ENCODE measurements at regions not wholly inside any gene's neighbourhood (a gene's known extent, or its start where the extent isn't known, plus 50 kb on each side); places are given as distances from the start of the nearest gene placed in this dataset.

GRCh38 chr1:218600968-218601367, 255.8 kb downstream of the TGFB2 start:
- Histone ChIP-seq H3K9ac (ENCODE audit: low read length in 2 of 2) (no peak overlapping the region), H3K27ac (ENCODE audit: low read length) (no peak overlapping the region), H3K9me3 (ENCODE audit: control insufficient read depth in 2 of 2, low read length in 2 of 2) (no peaks in the 10 kb centered on the region), H3K27me3 (ENCODE audit: control insufficient read depth in 1 of 2, insufficient read depth in 2 of 2, low read length in 2 of 2) (no peaks in the 10 kb centered on the region), H3K4me1 (ENCODE audit: control insufficient read depth, insufficient read depth, low read length) (no peaks in the 10 kb centered on the region), H3K4me3 (ENCODE audit: low read length in 2 of 2) (no peak overlapping the region), H3K36me3 (ENCODE audit: control insufficient read depth in 2 of 2, insufficient read depth in 2 of 2, low read length in 2 of 2) (no peaks in the 10 kb centered on the region)

DNA sequence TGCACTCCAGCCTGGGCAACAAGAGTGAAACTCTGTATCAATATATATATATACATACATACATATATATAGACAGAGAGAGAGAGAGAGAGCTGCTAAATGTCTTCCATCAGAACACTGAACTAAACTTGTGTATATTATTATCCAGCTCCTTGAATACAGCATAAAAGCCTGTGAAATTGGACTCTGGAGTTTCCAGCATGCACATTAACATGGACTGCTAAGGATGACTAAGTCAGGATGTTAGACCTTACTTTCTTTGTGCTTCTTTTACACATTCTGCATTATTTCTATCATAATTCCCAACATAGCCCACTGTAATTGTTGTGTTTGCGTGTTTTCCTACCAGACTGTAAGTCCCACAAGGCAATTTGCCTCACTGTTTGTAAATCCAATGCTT, 259.1 kb downstream of the TGFB2 start:
- Histone ChIP-seq H3K9ac (ENCODE audit: low read length in 2 of 2) (no peak overlapping the region), H3K4me3 (ENCODE audit: low read length in 2 of 2) (no peak overlapping the region), H3K4me1 (ENCODE audit: control insufficient read depth, insufficient read depth, low read length) (no peaks in the 10 kb centered on the region), H3K27me3 (ENCODE audit: control insufficient read depth in 1 of 2, insufficient read depth in 2 of 2, low read length in 2 of 2) (no peaks in the 10 kb centered on the region), H3K36me3 (ENCODE audit: control insufficient read depth in 2 of 2, insufficient read depth in 2 of 2, low read length in 2 of 2) (no peaks in the 10 kb centered on the region), H3K27ac (ENCODE audit: low read length) (no peak overlapping the region), H3K9me3 (ENCODE audit: control insufficient read depth in 2 of 2, low read length in 2 of 2) (no peaks in the 10 kb centered on the region)

GRCh38 chr1:218611916-218612585, 266.9 kb downstream of the TGFB2 start:
- Histone ChIP-seq H3K9me3 (ENCODE audit: control insufficient read depth in 2 of 2, low read length in 2 of 2) (no peaks in the 10 kb centered on the region), H3K27me3 (ENCODE audit: control insufficient read depth in 1 of 2, insufficient read depth in 2 of 2, low read length in 2 of 2) (no peaks in the 10 kb centered on the region), H3K4me3 (ENCODE audit: low read length in 2 of 2) (no peak overlapping the region), H3K36me3 (ENCODE audit: control insufficient read depth in 2 of 2, insufficient read depth in 2 of 2, low read length in 2 of 2) (no peaks in the 10 kb centered on the region), H3K27ac (ENCODE audit: low read length) (no peak overlapping the region), H3K4me1 (ENCODE audit: control insufficient read depth, insufficient read depth, low read length) (no peaks in the 10 kb centered on the region), H3K9ac (ENCODE audit: low read length in 2 of 2) (no peak overlapping the region)

- Histone ChIP-seq H3K4me3 (ENCODE audit: low read length in 2 of 2) (no peak overlapping the region), H3K36me3 (ENCODE audit: control insufficient read depth in 2 of 2, insufficient read depth in 2 of 2, low read length in 2 of 2) (no peaks in the 10 kb centered on the region), H3K4me1 (ENCODE audit: control insufficient read depth, insufficient read depth, low read length) (no peaks in the 10 kb centered on the region), H3K27me3 (ENCODE audit: control insufficient read depth in 1 of 2, insufficient read depth in 2 of 2, low read length in 2 of 2) (no peaks in the 10 kb centered on the region), H3K9me3 (ENCODE audit: control insufficient read depth in 2 of 2, low read length in 2 of 2) (no peaks in the 10 kb centered on the region), H3K9ac (ENCODE audit: low read length in 2 of 2) (no peak overlapping the region), H3K27ac (ENCODE audit: low read length) (no peak overlapping the region)
Observed at GRCh38 chr1:218613105-218613504, 268.0 kb downstream of the TGFB2 start.

DNA sequence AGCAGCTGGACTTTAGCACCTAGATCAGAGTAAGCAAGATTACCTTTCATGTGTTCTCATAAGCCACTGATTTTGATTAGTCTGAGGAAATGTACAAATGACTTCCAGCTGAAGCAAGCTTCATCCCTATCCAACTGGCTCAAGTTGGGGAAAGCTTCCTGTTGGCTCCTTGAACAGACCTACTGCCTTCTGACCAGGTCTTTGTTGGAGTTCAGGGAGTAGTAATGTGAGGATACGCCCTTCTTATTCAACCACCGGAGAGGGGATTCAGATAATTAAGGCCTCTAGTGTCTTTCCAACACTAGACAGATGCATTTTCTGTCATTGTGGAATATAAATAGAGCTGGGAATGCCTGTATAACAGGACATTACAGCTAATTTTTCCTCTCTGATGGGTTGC, 268.9 kb downstream of the TGFB2 start:
- H3K4me3 ChIP-seq (ENCODE audit: low read length in 2 of 2): no peak overlapping the region
- no peaks in the 10 kb centered on the region for H3K27me3 ChIP-seq (ENCODE audit: control insufficient read depth in 1 of 2, insufficient read depth in 2 of 2, low read length in 2 of 2)
- no peaks in the 10 kb centered on the region for H3K4me1 ChIP-seq (ENCODE audit: control insufficient read depth, insufficient read depth, low read length)
- no peaks in the 10 kb centered on the region for H3K36me3 ChIP-seq (ENCODE audit: control insufficient read depth in 2 of 2, insufficient read depth in 2 of 2, low read length in 2 of 2)
- no peak overlapping the region for H3K9ac ChIP-seq (ENCODE audit: low read length in 2 of 2)
- H3K27ac ChIP-seq (ENCODE audit: low read length): no peak overlapping the region
- H3K9me3 ChIP-seq (ENCODE audit: control insufficient read depth in 2 of 2, low read length in 2 of 2): no peaks in the 10 kb centered on the region

DNA sequence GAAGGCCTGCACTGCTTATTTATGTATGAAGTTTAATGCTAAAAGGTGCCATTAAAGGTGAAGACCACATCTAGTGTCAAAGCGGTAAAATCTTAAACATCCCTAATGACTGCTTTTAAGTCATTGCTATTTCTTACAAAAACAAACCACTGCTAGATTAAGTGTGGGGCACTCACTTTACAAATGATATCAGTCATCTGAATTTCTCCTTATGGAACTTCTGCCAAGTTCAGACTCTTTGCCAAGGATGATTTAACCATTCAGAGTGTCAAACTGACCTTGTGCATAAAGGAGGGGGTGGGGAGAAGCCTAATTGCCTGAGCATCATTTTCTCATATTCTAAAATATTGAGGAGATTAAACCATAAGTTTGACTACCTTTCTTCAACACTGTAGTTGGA, 271.5 kb downstream of the TGFB2 start:
- Histone ChIP-seq H3K4me1 (ENCODE audit: control insufficient read depth, insufficient read depth, low read length) (no peaks in the 10 kb centered on the region), H3K4me3 (ENCODE audit: low read length in 2 of 2) (no peak overlapping the region), H3K27ac (ENCODE audit: low read length) (no peak overlapping the region), H3K27me3 (ENCODE audit: control insufficient read depth in 1 of 2, insufficient read depth in 2 of 2, low read length in 2 of 2) (no peaks in the 10 kb centered on the region), H3K36me3 (ENCODE audit: control insufficient read depth in 2 of 2, insufficient read depth in 2 of 2, low read length in 2 of 2) (no peaks in the 10 kb centered on the region), H3K9ac (ENCODE audit: low read length in 2 of 2) (no peak overlapping the region), H3K9me3 (ENCODE audit: control insufficient read depth in 2 of 2, low read length in 2 of 2) (no peaks in the 10 kb centered on the region)

DNA sequence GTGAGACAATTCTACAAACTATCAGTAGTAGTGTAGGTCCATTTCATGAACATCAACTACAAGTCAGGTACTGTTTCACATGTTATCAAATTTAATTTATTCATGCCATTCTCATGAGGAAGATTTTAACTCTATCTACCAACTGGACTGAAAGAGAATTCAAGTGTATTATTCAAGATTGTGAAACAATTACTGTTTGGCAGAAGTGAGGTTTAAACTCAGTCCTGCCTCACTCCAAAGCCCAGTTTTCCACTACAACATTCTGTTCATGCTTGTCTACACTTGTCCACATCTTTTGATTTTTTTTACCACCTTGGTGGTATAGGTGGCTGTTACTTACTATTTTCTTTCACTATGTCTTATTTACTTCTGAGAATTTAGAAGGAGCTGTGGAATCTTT, 272.9 kb downstream of the TGFB2 start:
- no peaks in the 10 kb centered on the region for H3K4me1 ChIP-seq (ENCODE audit: control insufficient read depth, insufficient read depth, low read length)
- H3K9me3 ChIP-seq (ENCODE audit: control insufficient read depth in 2 of 2, low read length in 2 of 2): no peaks in the 10 kb centered on the region
- no peak overlapping the region for H3K4me3 ChIP-seq (ENCODE audit: low read length in 2 of 2)
- no peaks in the 10 kb centered on the region for H3K36me3 ChIP-seq (ENCODE audit: control insufficient read depth in 2 of 2, insufficient read depth in 2 of 2, low read length in 2 of 2)
- no peak overlapping the region for H3K27ac ChIP-seq (ENCODE audit: low read length)
- H3K9ac ChIP-seq (ENCODE audit: low read length in 2 of 2): no peak overlapping the region
- H3K27me3 ChIP-seq (ENCODE audit: control insufficient read depth in 1 of 2, insufficient read depth in 2 of 2, low read length in 2 of 2): no peaks in the 10 kb centered on the region

GRCh38 chr1:218620956-218621355, 275.8 kb downstream of the TGFB2 start:
- Histone ChIP-seq H3K27ac (ENCODE audit: low read length) (no peak overlapping the region), H3K9me3 (ENCODE audit: control insufficient read depth in 2 of 2, low read length in 2 of 2) (no peaks in the 10 kb centered on the region), H3K4me1 (ENCODE audit: control insufficient read depth, insufficient read depth, low read length) (no peaks in the 10 kb centered on the region), H3K4me3 (ENCODE audit: low read length in 2 of 2) (no peak overlapping the region), H3K9ac (ENCODE audit: low read length in 2 of 2) (no peak overlapping the region), H3K27me3 (ENCODE audit: control insufficient read depth in 1 of 2, insufficient read depth in 2 of 2, low read length in 2 of 2) (no peaks in the 10 kb centered on the region), H3K36me3 (ENCODE audit: control insufficient read depth in 2 of 2, insufficient read depth in 2 of 2, low read length in 2 of 2) (no peaks in the 10 kb centered on the region)

- H3K27me3 ChIP-seq (ENCODE audit: control insufficient read depth in 1 of 2, insufficient read depth in 2 of 2, low read length in 2 of 2): no peaks in the 10 kb centered on the region
- no peaks in the 10 kb centered on the region for H3K4me1 ChIP-seq (ENCODE audit: control insufficient read depth, insufficient read depth, low read length)
- no peak overlapping the region for H3K4me3 ChIP-seq (ENCODE audit: low read length in 2 of 2)
- no peaks in the 10 kb centered on the region for H3K36me3 ChIP-seq (ENCODE audit: control insufficient read depth in 2 of 2, insufficient read depth in 2 of 2, low read length in 2 of 2)
- no peaks in the 10 kb centered on the region for H3K9me3 ChIP-seq (ENCODE audit: control insufficient read depth in 2 of 2, low read length in 2 of 2)
- H3K27ac ChIP-seq (ENCODE audit: low read length): no peak overlapping the region
- H3K9ac ChIP-seq (ENCODE audit: low read length in 2 of 2): no peak overlapping the region
Observed at GRCh38 chr1:218624052-218624451, 278.9 kb downstream of the TGFB2 start.

DNA sequence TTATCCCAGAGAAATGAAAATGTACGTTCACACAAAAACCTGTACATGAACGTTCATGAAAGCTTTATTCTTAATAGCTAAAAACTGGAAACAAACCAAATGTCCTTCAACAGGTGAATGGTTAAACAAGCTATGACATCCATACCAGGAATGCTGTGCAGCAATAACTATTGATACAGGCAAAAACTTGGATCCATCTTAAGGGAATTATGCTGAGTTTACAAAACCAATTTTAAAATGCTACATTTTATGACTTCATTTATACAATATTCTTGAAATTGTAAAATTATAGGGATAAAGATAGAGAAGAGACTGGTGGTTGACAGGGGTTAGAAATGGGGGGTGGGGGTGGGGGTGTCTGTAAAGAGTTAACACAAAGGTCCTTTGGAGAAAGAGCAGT, 280.3 kb downstream of the TGFB2 start:
- no peak overlapping the region for H3K27ac ChIP-seq (ENCODE audit: low read length)
- H3K4me3 ChIP-seq (ENCODE audit: low read length in 2 of 2): no peak overlapping the region
- no peaks in the 10 kb centered on the region for H3K4me1 ChIP-seq (ENCODE audit: control insufficient read depth, insufficient read depth, low read length)
- H3K36me3 ChIP-seq (ENCODE audit: control insufficient read depth in 2 of 2, insufficient read depth in 2 of 2, low read length in 2 of 2): no peaks in the 10 kb centered on the region
- H3K9ac ChIP-seq (ENCODE audit: low read length in 2 of 2): no peak overlapping the region
- no peaks in the 10 kb centered on the region for H3K9me3 ChIP-seq (ENCODE audit: control insufficient read depth in 2 of 2, low read length in 2 of 2)
- H3K27me3 ChIP-seq (ENCODE audit: control insufficient read depth in 1 of 2, insufficient read depth in 2 of 2, low read length in 2 of 2): no peaks in the 10 kb centered on the region

- Histone ChIP-seq H3K36me3 (ENCODE audit: control insufficient read depth in 2 of 2, insufficient read depth in 2 of 2, low read length in 2 of 2) (no peaks in the 10 kb centered on the region), H3K27me3 (ENCODE audit: control insufficient read depth in 1 of 2, insufficient read depth in 2 of 2, low read length in 2 of 2) (no peaks in the 10 kb centered on the region), H3K4me1 (ENCODE audit: control insufficient read depth, insufficient read depth, low read length) (no peaks in the 10 kb centered on the region), H3K27ac (ENCODE audit: low read length) (no peak overlapping the region), H3K9me3 (ENCODE audit: control insufficient read depth in 2 of 2, low read length in 2 of 2) (peaks cover 0 to 4% of the 10 kb centered on the region in 2 donors), H3K9ac (ENCODE audit: low read length in 2 of 2) (no peak overlapping the region), H3K4me3 (ENCODE audit: low read length in 2 of 2) (no peak overlapping the region)
Observed at GRCh38 chr1:218633238-218633988, 288.3 kb downstream of the TGFB2 start.

All from stomach smooth muscle (tissue), 2 donors.